Vagina (tissue), 2 donors: ENCODE measurements at regions not wholly inside any gene's neighbourhood (a gene's known extent, or its start where the extent isn't known, plus 50 kb on each side); places are given as distances from the start of the nearest gene placed in this dataset.

Experiments
- DNase-seq, 2 donors: peaks; one replicate each; pipeline ENCODE4 v3.0.0-alpha.2; 2017; ENCODE audit errors: extremely low spot score in 2 of 2
- H3K27ac ChIP-seq: fragments of 200-600 bp; sonication (generic); one replicate; pipeline ENCODE4 v1.5.1; 2019
- H3K27me3 ChIP-seq: fragments of 200-600 bp; sonication (generic); one replicate; pipeline ENCODE4 v1.5.1; 2019
- H3K36me3 ChIP-seq, 2 donors: fragments of 200-600 bp; sonication (generic); one replicate each; pipeline ENCODE4 v1.5.1; 2017 to 2019
- H3K4me1 ChIP-seq: fragments of 200-600 bp; sonication (generic); one replicate; pipeline ENCODE4 v1.5.1; 2019
- H3K4me3 ChIP-seq, 2 donors: fragments of 200-600 bp; sonication (generic); 1 replicate in 1 of 2; 2 replicates in 1 of 2; pipeline ENCODE4 v1.5.1; 2016 to 2019
- H3K9me3 ChIP-seq: fragments of 200-600 bp; sonication (generic); one replicate; pipeline ENCODE4 v1.5.1; 2019
- CTCF ChIP-seq, 3 experiments: fragments of 450-650 bp in 2 of 3; fragments of 200-600 bp in 1 of 3; sonication (generic) in 1 of 3; IDR thresholded peaks; one replicate each; pipeline ENCODE4 v1.5.1; 2017 to 2019; ENCODE audit warnings: antibody characterized with exemption in 3 of 3, mild to moderate bottlenecking in 2 of 3, moderate library complexity in 2 of 3
- POLR2A ChIP-seq, 2 donors: fragments of 450-650 bp; IDR thresholded peaks; one replicate each; pipeline ENCODE4 v1.6.1; 2017; ENCODE audit warnings: antibody characterized with exemption in 2 of 2, mild to moderate bottlenecking in 2 of 2, moderate library complexity in 2 of 2
- POLR2AphosphoS5 ChIP-seq, 2 donors: sonication (generic); formaldehyde crosslinking; IDR thresholded peaks; one replicate each; pipeline ENCODE4 v1.9.0; 2017; ENCODE audit warnings: antibody characterized with exemption in 2 of 2, mild to moderate bottlenecking in 2 of 2, low read depth in 1 of 2; ENCODE audit not compliant: insufficient read depth in 1 of 2
- intact Hi-C: fragments of 100-400 bp; cut with DNase I; formaldehyde crosslinking; loops from one replicate; pipeline ENCODE4 v1.15.1; 2023

GRCh38 chr5:82417776-82418607 is 139.8 kb upstream of the RPS23 start:
- Histone ChIP-seq H3K27me3 (no peaks in the 10 kb centered on the region), H3K4me3 (no peak overlapping the region), H3K4me1 (peaks cover 13% of the 10 kb centered on the region), H3K9me3 (no peaks in the 10 kb centered on the region), H3K27ac (no peak overlapping the region), H3K36me3 (no peaks in the 10 kb centered on the region)
- no peak for DNase-seq
- TF ChIP-seq POLR2AphosphoS5 (IDR thresholded peaks at IDR 0.05; ENCODE audit: insufficient read depth in 1 of 2, low read depth in 1 of 2) (no peak), CTCF (IDR thresholded peaks at IDR 0.05) (no peak), POLR2A (IDR thresholded peaks at IDR 0.05) (no peak)
- intact Hi-C loops: no loop called here

- no peaks in the 10 kb centered on the region for H3K9me3 ChIP-seq
- H3K4me3 ChIP-seq: no peak overlapping the region
- no peak overlapping the region for H3K27ac ChIP-seq
- peaks cover 15% of the 10 kb centered on the region for H3K4me1 ChIP-seq
- H3K36me3 ChIP-seq: no peaks in the 10 kb centered on the region
- TF ChIP-seq CTCF (IDR thresholded peaks at IDR 0.05): no peak
- no peak for TF ChIP-seq POLR2A (IDR thresholded peaks at IDR 0.05)
- TF ChIP-seq POLR2AphosphoS5 (IDR thresholded peaks at IDR 0.05; ENCODE audit: insufficient read depth in 1 of 2, low read depth in 1 of 2): no peak
- intact Hi-C loops: no loop called here
- no peak for DNase-seq
- no peaks in the 10 kb centered on the region for H3K27me3 ChIP-seq
These were observed 138.4 kb upstream of the RPS23 start for GRCh38 chr5:82416512-82416911.

- Histone ChIP-seq H3K4me3 (no peak overlapping the region), H3K4me1 (peaks cover 15% of the 10 kb centered on the region), H3K27me3 (no peaks in the 10 kb centered on the region), H3K36me3 (no peaks in the 10 kb centered on the region), H3K27ac (no peak overlapping the region), H3K9me3 (no peaks in the 10 kb centered on the region)
- intact Hi-C loops: no loop called here
- DNase-seq: no peak
- TF ChIP-seq POLR2A (IDR thresholded peaks at IDR 0.05): no peak
- TF ChIP-seq POLR2AphosphoS5 (IDR thresholded peaks at IDR 0.05; ENCODE audit: insufficient read depth in 1 of 2, low read depth in 1 of 2): no peak
- TF ChIP-seq CTCF (IDR thresholded peaks at IDR 0.05): no peak
These were observed 135.9 kb upstream of the RPS23 start for GRCh38 chr5:82414041-82414388.

GRCh38 chr5:82413302-82414040 is 135.3 kb upstream of the RPS23 start:
- Histone ChIP-seq H3K4me3 (no peak overlapping the region), H3K4me1 (peaks cover 15% of the 10 kb centered on the region), H3K27me3 (no peaks in the 10 kb centered on the region), H3K9me3 (no peaks in the 10 kb centered on the region), H3K36me3 (no peaks in the 10 kb centered on the region), H3K27ac (no peak overlapping the region)
- intact Hi-C loops: no loop called here
- no peak for DNase-seq
- TF ChIP-seq POLR2A (IDR thresholded peaks at IDR 0.05) (no peak), POLR2AphosphoS5 (IDR thresholded peaks at IDR 0.05; ENCODE audit: insufficient read depth in 1 of 2, low read depth in 1 of 2) (no peak), CTCF (IDR thresholded peaks at IDR 0.05) (no peak)

- DNase-seq: no peak
- no peaks in the 10 kb centered on the region for H3K9me3 ChIP-seq
- H3K36me3 ChIP-seq: no peaks in the 10 kb centered on the region
- no peaks in the 10 kb centered on the region for H3K27me3 ChIP-seq
- H3K4me1 ChIP-seq: peaks cover 3% of the 10 kb centered on the region
- H3K27ac ChIP-seq: no peak overlapping the region
- TF ChIP-seq CTCF (IDR thresholded peaks at IDR 0.05) (no peak), POLR2AphosphoS5 (IDR thresholded peaks at IDR 0.05; ENCODE audit: insufficient read depth in 1 of 2, low read depth in 1 of 2) (no peak), POLR2A (IDR thresholded peaks at IDR 0.05) (no peak)
- intact Hi-C loops: no loop called here
- H3K4me3 ChIP-seq: no peak overlapping the region
These were observed 129.9 kb upstream of the RPS23 start for GRCh38 chr5:82408033-82408432.
